RCC 7860 (cell line): ENCODE measurements at regions not wholly inside any gene's neighbourhood (a gene's known extent, or its start where the extent isn't known, plus 50 kb on each side); places are given as distances from the start of the nearest gene placed in this dataset.
A peak's percentile ranks its signal among the peaks of the same experiment; 100 is the strongest.

ENCODE experiments used
- DNase-seq: peaks from one replicate; pipeline ENCODE4 v3.0.0-alpha.2; 2015; ENCODE audit warnings: low spot score
- FAIRE-seq: peaks from 2 replicates; lab custom pipeline; 2012; peaks lifted over from hg19 to GRCh38; lab: Jason Lieb, UNC

- FAIRE-seq, result no peak
- no peak for DNase-seq
These were observed 334.7 kb downstream of the ANKRD7 start for GRCh38 chr7:118559207-118559606.

- DNase-seq (no peak), FAIRE-seq (no peak)
These were observed 338.8 kb downstream of the ANKRD7 start for GRCh38 chr7:118563311-118563710.

- FAIRE-seq (no peak), DNase-seq (no peak)
These were observed 348.1 kb downstream of the ANKRD7 start for GRCh38 chr7:118572604-118573003.

DNA sequence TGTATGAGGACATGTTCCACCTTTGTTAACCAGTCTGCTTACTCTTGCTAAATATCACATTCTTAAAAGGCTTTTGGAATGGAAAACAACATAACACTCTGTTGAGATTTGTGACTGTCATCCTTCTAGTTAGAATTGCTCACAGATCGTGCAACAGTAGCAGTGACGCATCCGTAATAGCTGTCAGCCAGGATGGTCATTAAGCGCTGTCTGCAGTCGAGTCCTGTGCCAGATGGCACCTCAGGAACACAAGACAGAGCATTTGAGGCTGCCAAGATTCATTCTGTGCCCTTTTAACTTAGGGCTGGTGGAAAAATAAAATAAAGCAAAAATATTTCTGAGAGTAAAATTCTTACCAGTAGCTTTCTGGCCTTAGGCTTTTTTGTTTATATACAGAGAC, 348.6 kb downstream of the ANKRD7 start:
- FAIRE-seq (no peak), DNase-seq (no peak)

GRCh38 chr7:118575393-118575948, 351.0 kb downstream of the ANKRD7 start:
- FAIRE-seq, result no peak
- DNase-seq, result no peak

- no peak for FAIRE-seq
- DNase-seq, result no peak
These were observed 356.4 kb downstream of the ANKRD7 start for GRCh38 chr7:118580743-118581382.

- FAIRE-seq (no peak), DNase-seq (no peak)
These were observed 359.1 kb downstream of the ANKRD7 start for GRCh38 chr7:118583641-118584040.

GRCh38 chr7:118586248-118586647, 361.7 kb downstream of the ANKRD7 start:
- DNase-seq (no peak), FAIRE-seq (no peak)

DNA sequence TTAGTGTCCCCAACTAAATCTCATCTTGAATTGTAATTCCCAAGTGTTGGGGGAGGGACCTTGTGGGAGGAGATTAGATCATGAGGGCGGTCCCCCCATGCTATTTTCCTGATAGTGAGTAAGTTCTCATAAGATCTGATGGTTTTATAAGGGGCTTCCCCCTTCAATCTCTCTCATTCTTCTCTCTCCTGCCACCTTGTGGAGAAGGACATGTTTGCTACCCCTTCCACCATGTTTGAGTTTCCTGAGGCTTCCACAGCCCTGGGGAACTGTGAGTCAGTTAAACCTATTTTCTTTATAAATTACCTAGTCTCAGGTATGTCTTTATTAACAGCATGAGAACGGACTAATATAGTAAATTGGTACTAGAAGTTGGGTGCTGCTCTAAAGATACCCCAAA, 365.6 kb downstream of the ANKRD7 start:
- FAIRE-seq (no peak), DNase-seq (no peak)

DNA sequence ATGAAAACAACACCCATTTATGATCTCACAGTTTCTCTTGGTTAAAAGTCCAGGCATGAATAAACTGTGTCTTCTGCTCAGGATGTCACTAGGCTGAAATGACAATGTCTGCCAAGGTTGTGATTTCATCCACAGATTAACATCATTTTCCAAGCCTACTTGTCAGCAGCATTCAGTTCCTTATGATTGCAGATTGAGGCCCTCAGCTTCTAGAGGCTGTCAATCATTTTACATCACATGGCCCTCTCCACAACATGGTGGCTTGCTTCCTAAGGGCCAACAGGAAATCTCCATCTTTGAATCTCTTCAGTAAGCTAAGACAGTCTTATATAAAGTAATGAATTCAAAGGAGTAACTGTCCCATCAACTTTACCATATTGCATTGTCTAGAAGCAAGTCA, 377.6 kb downstream of the ANKRD7 start:
- no peak for DNase-seq
- FAIRE-seq, result no peak

DNA sequence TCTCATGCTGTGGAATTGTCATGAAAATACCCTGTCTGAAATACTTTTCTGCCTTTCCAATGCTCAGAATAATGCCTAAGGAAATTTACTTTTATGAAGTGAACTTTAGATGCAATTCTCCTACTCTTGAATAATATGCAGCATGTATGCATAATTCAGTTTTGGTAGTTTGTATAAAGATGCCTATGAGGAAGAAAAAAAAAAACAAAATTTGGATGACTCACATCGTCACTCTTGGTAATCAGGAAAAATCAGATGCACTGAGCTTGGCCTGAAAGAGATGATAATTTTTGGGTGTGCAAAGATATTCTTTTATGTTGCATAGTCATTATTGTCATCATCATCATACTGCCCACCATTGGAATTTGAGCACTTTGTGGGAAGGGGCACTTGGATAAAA, 382.1 kb downstream of the ANKRD7 start:
- FAIRE-seq (no peak), DNase-seq (no peak)

DNA sequence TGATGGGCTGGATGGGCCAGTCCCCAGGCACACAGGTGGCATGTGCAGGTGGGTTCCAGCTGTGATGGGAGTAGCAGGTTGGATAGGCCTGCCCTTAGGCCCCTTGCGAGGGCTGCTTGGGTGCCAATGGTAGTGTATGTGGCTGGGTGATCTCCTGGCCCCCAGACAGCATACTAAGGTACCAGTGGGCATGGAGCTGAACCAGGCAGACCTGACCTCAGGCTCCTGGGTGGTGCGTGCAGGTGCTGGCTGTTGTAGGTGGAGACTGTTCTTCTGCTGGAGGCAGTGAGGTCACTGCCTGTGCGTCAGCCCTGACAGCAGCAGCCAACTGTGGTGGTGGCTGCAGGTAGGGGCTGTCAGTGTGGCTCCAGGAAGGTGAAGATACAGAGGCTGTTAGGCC, 384.7 kb downstream of the ANKRD7 start:
- FAIRE-seq (no peak), DNase-seq (no peak)

GRCh38 chr7:118615681-118616080, 391.2 kb downstream of the ANKRD7 start:
- DNase-seq, result no peak

GRCh38 chr7:118621810-118622360, 397.4 kb downstream of the ANKRD7 start:
- FAIRE-seq (no peak), DNase-seq (no peak)

More at GRCh38 chr7:118615681-118616080, 391.2 kb downstream of the ANKRD7 start:
- no peak for FAIRE-seq

GRCh38 chr7:118626739-118627138, 402.2 kb downstream of the ANKRD7 start:
- no peak for DNase-seq
- no peak for FAIRE-seq

DNA sequence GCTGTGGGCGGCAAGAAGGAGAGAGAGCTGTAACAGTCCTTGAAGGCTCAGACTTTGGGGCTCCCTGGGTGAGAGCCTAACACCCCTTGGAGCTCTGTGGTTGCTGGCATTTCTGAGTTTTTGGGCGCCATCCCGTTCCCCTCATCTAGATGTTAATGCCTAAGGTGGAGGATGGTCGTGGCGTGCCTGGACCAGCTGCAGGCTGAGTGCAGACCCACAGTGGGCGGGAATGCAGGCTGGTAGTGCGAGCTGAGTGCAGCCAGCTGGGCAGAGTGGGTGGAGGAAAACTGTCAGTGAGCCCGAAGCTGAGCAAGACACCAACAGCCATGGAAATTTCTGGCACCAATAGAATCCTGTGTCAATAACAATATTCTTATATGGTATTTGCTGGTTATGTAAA, 403.0 kb downstream of the ANKRD7 start:
- FAIRE-seq (no peak), DNase-seq (no peak)

DNA sequence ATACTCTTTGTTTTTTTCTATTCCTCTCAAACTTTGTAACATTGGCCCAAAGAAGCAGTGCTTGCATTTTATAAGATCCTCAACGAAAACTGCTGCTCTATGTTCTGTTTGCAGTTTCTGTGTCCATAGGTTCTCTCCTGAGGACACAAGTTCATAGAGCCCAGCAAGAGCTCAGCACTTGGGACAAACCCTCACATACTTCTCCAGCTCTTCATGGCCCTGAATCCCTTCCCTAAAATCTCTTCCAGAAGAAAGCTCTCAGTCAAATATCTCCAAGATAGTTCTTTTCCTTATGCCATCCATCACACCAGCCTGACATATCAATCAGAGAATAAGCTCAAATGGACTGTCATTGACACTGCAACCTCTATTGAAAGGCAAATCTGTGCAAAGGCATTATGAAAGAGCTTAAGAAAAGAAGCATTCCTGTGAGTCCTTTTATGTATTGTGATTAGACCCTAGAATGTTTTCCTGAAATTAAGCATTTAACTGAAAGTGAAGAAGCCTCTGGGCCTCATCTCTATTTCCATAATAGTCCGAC, 405.5 kb downstream of the ANKRD7 start:
- no peak for DNase-seq
- FAIRE-seq, result no peak

DNA sequence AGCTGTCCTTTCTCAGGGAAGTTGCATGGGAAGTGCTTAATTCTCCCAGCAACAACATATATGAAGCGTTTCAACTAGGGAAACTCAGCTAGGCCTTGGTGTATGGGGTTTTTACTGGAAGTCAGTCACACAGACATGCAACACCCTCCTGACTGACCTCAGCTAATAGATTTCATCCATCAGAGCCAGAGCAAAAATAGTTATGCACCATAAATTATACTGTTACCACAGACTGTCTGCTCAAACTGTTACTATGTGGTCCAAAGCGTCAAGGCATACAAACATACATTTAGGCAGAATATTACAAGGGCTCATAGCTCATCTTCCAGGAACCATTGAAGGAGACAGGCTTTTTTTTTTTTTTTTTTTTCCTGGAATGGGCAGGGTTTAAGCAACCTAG, 417.9 kb downstream of the ANKRD7 start:
- FAIRE-seq, result no peak

DNA sequence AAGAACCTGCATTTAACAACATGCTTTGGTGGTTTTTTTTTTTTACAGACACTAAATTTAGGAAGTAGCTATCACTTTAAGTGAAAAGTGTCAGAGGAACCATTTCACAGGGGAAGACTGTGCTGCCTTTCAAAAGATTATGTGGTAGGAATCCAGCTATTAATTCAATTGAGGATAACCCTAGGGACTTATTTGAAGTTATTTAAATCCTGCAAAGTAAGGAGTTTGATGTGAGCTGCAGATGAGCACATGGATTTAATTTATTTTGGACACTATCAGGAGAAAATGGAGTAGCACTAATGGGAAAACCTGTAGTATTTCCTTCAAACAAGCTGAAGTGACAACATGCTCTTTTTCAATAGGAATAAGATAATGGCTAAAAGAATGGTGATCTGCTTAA, 419.8 kb downstream of the ANKRD7 start:
- no peak for FAIRE-seq
- DNase-seq, result no peak

More for the DNA sequence above, 417.9 kb downstream of the ANKRD7 start:
- DNase-seq, result no peak

DNA sequence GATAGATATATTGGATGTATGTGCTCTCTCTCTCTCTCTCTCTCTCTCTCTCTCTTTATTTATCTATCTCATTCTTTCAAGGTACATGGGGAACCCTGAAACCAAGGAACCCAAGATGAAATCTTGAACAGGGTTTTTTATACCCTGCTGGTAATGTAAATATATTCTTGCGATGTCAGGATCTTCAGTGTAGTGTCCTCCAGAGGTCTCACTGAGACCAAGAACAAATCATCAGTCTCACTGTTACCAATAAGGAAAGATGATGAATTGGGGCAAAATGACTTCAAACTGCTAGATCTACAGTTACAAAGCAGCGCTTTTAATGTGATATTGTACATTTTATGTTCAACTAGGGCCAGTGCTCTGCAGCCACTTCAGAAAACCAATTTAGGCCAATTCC, 423.5 kb downstream of the ANKRD7 start:
- DNase-seq (no peak), FAIRE-seq (no peak)

DNA sequence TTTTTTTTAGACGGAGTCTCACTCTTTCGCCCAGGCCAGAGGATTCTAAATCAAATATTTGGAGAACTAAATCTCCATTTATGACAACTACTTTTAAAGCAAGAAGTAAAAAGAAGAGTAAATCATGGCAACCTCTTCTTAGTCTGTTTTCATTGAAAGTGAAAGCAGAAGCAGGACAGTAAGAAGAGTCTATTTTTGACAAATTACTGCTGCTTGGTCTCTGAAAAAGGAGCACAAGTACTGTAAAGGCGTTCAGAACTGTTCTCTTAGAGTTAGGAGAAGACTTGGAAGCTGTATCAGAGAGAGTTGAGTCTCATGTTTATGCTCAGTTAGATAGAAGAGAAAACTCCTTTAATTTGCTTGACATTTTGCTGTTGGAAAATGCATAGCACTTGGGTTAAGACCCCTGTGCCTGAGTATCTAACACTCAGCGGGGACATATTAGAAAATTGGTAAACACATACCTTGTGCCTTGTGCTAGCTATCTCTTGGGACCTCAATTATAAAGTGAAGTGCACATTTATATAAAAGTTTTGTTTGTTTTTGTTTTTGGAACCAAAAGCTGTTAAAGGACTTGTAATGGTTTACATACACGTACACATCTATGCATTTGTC, 433.0 kb downstream of the ANKRD7 start:
- no peak for DNase-seq
- no peak for FAIRE-seq

DNA sequence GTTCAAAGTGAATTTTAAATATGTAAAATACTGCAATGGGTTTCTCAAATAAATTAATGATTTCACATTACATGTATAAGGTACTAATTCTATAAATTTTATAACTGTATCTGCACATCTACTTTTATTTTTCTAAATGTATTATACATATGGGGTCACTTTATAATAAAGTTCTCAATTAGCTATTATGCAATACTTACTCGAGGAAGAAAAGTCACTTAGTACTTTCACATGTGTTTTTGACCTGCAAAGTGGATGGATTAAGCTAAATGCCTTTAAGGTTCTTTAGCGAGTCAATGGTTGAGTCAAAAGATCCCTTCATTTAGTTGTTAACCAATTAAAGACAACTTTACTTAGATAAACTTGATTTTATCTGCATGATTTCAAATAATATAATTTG, 437.8 kb downstream of the ANKRD7 start:
- peak; percentile 35 for FAIRE-seq

More for the DNA sequence above, 437.8 kb downstream of the ANKRD7 start:
- DNase-seq, result no peak
